DND-41 (cell line): ENCODE measurements at regions not wholly inside any gene's neighbourhood (a gene's known extent, or its start where the extent isn't known, plus 50 kb on each side); places are given as distances from the start of the nearest gene placed in this dataset.

ENCODE experiments used
- ATAC-seq: fragments of 200-7000 bp; cut with Tn5 transposase; 3 replicates; pipeline ENCODE4 v1.9.1; 2021; ENCODE audit warnings: low read depth; ENCODE audit not compliant: insufficient read depth
- DNase-seq: peaks from one replicate; pipeline ENCODE4 v3.0.0-alpha.2; 2020
- H2AFZ ChIP-seq: 2 replicates; pipeline ENCODE4 v1.6.0; 2012; ENCODE audit warnings: low read depth, low read length
- H3K27ac ChIP-seq: 2 replicates; pipeline ENCODE4 v1.5.1; 2012; ENCODE audit warnings: low read length, inconsistent platforms
- H3K27me3 ChIP-seq: fragments of 200-600 bp; sonication (generic); 2 replicates; pipeline ENCODE4 v1.6.0; 2012; ENCODE audit warnings: low read length, mild to moderate bottlenecking, inconsistent platforms; ENCODE audit not compliant: insufficient read depth, poor library complexity
- H3K36me3 ChIP-seq: 2 replicates; pipeline ENCODE4 v1.5.1; 2012; ENCODE audit warnings: low read length, inconsistent platforms; ENCODE audit not compliant: insufficient read depth
- H3K4me1 ChIP-seq: 2 replicates; pipeline ENCODE4 v1.5.1; 2012; ENCODE audit warnings: mild to moderate bottlenecking, low read length; ENCODE audit not compliant: insufficient read depth
- H3K4me2 ChIP-seq: 2 replicates; pipeline ENCODE4 v1.6.0; 2012; ENCODE audit warnings: mild to moderate bottlenecking, moderate library complexity, low read length, inconsistent platforms; ENCODE audit not compliant: insufficient read depth
- H3K4me3 ChIP-seq, 2 experiments: fragments of 200-600 bp in 1 of 2; shearing (Covaris generic) in 1 of 2; 2 replicates each; pipeline ENCODE4 v1.5.1; 2012 to 2016; ENCODE audit warnings: inconsistent platforms in 2 of 2, low read length in 2 of 2, mild to moderate bottlenecking in 2 of 2, low read depth in 1 of 2, moderate library complexity in 1 of 2
- H3K79me2 ChIP-seq: 2 replicates; pipeline ENCODE4 v1.6.0; 2012; ENCODE audit warnings: low read length, inconsistent platforms; ENCODE audit not compliant: insufficient read depth
- H3K9ac ChIP-seq: 2 replicates; pipeline ENCODE4 v1.6.0; 2012; ENCODE audit warnings: low read depth, mild to moderate bottlenecking, inconsistent platforms, low read length, moderate library complexity
- H3K9me3 ChIP-seq: 2 replicates; pipeline ENCODE4 v1.5.1; 2012; ENCODE audit warnings: low read length, moderate library complexity, mild to moderate bottlenecking, inconsistent platforms; ENCODE audit not compliant: insufficient read depth, severe bottlenecking
- H4K20me1 ChIP-seq: 2 replicates; pipeline ENCODE4 v1.6.0; 2012; ENCODE audit warnings: low read length; ENCODE audit not compliant: insufficient read depth
- EZH2 ChIP-seq: IDR thresholded peaks from 3 replicates; pipeline ENCODE4 v1.6.1; 2012; ENCODE audit warnings: borderline replicate concordance, low read depth, mild to moderate bottlenecking, moderate library complexity, low read length, inconsistent platforms; ENCODE audit not compliant: severe bottlenecking
- TF ChIP-seq, protein P1 (sequence below): IDR thresholded peaks from 2 replicates; pipeline ENCODE4 v1.5.1; 2012; ENCODE audit warnings: borderline replicate concordance, low read length, moderate library complexity, mild to moderate bottlenecking; ENCODE audit not compliant: poor library complexity, severe bottlenecking; ENCODE audit errors: extremely low read depth

DNA sequence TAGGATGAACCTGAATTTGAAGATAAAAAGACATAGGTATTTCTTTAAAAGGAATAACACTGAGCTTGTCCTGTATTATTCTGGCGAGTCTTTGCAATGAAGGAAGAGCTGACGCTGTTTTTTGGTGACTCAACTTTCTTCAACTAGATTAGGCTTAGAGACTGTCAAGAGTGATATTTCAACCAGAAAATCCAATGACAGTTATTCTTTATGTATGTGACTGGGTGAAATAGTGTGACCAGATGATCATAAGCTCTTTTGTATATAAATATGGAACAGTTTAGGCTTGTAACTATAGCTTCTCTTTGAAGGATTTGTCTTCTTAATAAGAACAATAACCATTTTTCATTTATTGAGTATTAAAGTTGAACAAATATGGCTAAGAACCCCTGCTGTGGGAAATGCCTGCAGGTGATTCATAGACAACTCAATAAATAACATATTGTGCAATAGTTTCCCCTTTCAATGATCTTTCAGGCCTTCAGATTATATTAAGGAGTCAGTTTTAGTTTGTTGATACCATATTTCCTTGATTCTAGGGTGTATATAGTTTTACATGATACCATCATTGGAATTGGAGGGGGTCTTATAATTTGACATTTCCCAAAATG, 265.6 kb upstream of the JAG1 start:
- Histone ChIP-seq H3K4me1 (no peaks in the 10 kb centered on the region), H3K4me2 (no peak overlapping the region), H3K9ac (no peak overlapping the region), H3K36me3 (no peaks in the 10 kb centered on the region), H4K20me1 (no peaks in the 10 kb centered on the region), H2AFZ (no peak overlapping the region), H3K4me3 (no peak overlapping the region), H3K27ac (no peak overlapping the region), H3K27me3 (no peaks in the 10 kb centered on the region), H3K9me3 (no peaks in the 10 kb centered on the region), H3K79me2 (no peaks in the 10 kb centered on the region)
- no peak for DNase-seq
- ATAC-seq, result no peak
- TF ChIP-seq, protein P1, sequence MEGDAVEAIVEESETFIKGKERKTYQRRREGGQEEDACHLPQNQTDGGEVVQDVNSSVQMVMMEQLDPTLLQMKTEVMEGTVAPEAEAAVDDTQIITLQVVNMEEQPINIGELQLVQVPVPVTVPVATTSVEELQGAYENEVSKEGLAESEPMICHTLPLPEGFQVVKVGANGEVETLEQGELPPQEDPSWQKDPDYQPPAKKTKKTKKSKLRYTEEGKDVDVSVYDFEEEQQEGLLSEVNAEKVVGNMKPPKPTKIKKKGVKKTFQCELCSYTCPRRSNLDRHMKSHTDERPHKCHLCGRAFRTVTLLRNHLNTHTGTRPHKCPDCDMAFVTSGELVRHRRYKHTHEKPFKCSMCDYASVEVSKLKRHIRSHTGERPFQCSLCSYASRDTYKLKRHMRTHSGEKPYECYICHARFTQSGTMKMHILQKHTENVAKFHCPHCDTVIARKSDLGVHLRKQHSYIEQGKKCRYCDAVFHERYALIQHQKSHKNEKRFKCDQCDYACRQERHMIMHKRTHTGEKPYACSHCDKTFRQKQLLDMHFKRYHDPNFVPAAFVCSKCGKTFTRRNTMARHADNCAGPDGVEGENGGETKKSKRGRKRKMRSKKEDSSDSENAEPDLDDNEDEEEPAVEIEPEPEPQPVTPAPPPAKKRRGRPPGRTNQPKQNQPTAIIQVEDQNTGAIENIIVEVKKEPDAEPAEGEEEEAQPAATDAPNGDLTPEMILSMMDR, result no peak
- TF ChIP-seq EZH2, result no peak

DNA sequence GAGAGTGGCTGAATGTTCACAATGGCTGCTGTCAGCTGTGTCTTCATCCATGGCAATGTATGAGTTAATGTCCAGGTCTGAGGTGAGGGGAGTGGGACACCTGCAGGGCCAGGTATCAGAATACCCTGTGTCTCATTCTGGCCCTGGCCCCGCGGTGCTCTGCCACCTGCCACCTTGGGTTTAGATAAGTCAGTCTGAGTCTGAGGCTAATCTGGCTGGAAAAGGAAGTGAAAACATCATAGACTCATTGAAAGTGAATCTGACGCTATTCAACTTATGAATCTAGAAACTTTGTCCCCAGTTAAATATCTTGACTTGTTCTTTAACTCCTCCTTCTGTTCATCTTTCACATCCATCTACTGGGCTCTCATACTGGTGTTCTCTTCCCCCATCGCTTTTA, 267.1 kb upstream of the JAG1 start:
- H3K4me1 ChIP-seq, result no peaks in the 10 kb centered on the region
- TF ChIP-seq, protein P1, result no peak
- no peak for TF ChIP-seq EZH2
- H3K4me2 ChIP-seq, result no peak overlapping the region
- no peak for DNase-seq
- ATAC-seq, result no peak
- H3K9me3 ChIP-seq, result no peaks in the 10 kb centered on the region
- no peak overlapping the region for H3K9ac ChIP-seq
- H3K79me2 ChIP-seq, result no peaks in the 10 kb centered on the region
- no peaks in the 10 kb centered on the region for H3K27me3 ChIP-seq
- no peak overlapping the region for H2AFZ ChIP-seq
- no peak overlapping the region for H3K4me3 ChIP-seq
- no peaks in the 10 kb centered on the region for H4K20me1 ChIP-seq
- no peak overlapping the region for H3K27ac ChIP-seq
- H3K36me3 ChIP-seq, result no peaks in the 10 kb centered on the region

DNA sequence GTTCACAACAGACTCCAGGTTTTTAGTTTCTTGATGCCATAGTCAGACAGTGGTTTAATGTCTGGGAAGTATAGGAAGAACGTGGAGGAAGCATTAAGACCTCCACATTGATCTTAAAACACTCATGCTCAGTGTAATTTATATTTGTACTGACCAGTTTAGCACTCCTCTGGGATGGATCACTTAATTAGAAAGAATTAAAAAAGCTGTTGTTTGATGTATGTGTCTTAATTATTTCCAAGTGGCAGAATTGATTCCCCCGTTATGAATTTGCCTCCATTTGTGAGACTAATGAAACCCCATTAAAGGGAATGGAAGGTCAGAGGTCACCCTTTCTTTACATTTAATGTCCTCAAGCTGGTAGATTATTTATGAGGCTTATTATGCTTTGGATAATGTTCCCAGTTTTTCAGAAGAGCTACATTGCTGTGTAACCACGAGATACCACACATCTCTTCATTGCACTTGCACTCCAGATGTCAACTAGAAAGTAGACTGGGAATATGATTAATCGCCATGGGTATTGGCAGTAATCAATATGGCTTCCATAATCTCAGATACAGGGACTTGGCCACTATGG, 270.0 kb upstream of the JAG1 start:
- H3K4me3 ChIP-seq, result no peak overlapping the region
- no peak overlapping the region for H3K27ac ChIP-seq
- H4K20me1 ChIP-seq, result no peaks in the 10 kb centered on the region
- no peaks in the 10 kb centered on the region for H3K9me3 ChIP-seq
- no peaks in the 10 kb centered on the region for H3K36me3 ChIP-seq
- no peak overlapping the region for H3K4me2 ChIP-seq
- no peaks in the 10 kb centered on the region for H3K4me1 ChIP-seq
- TF ChIP-seq, protein P1, result no peak
- no peak for TF ChIP-seq EZH2
- H2AFZ ChIP-seq, result no peak overlapping the region
- ATAC-seq, result no peak
- H3K9ac ChIP-seq, result no peak overlapping the region
- no peak for DNase-seq
- no peaks in the 10 kb centered on the region for H3K27me3 ChIP-seq
- no peaks in the 10 kb centered on the region for H3K79me2 ChIP-seq
